ENCODE measurements at regions not wholly inside any gene's neighbourhood (a gene's known extent, or its start where the extent isn't known, plus 50 kb on each side); places are given as distances from the start of the nearest gene placed in this dataset.

DNA sequence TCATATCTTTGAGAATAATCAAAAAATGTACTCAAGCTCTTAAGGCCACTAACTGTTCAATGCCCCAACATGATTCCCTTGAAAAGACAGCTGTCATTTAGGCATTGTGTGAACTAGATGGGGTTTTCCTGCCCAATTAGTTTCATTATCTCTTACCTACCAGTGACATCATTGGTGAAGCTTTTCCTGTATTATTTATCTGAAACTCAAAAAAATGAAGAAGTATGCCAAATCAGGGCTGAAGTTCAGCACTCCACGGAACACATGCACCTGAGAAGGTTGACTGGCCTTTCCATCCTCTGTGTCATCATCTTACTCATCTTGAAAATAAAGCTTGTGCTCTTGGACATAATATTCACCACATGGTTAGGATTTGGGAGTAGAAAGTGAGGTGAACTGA is 126.4 kb downstream of the TXNL1 start:
- TF ChIP-seq ZNF510 (tag by site-specific recombination; IDR thresholded peaks at IDR 0.05; ENCODE audit: insufficient replicate concordance) (no peak), ZNF121 (tag by site-specific recombination; IDR thresholded peaks at IDR 0.05) (no peak), ZNF701 (tag by site-specific recombination; IDR thresholded peaks at IDR 0.05) (no peak), ELK4 (IDR thresholded peaks at IDR 0.05; ENCODE audit: borderline replicate concordance, low read depth, low read length) (no peak)
- TF ChIP-seq, protein P1, sequence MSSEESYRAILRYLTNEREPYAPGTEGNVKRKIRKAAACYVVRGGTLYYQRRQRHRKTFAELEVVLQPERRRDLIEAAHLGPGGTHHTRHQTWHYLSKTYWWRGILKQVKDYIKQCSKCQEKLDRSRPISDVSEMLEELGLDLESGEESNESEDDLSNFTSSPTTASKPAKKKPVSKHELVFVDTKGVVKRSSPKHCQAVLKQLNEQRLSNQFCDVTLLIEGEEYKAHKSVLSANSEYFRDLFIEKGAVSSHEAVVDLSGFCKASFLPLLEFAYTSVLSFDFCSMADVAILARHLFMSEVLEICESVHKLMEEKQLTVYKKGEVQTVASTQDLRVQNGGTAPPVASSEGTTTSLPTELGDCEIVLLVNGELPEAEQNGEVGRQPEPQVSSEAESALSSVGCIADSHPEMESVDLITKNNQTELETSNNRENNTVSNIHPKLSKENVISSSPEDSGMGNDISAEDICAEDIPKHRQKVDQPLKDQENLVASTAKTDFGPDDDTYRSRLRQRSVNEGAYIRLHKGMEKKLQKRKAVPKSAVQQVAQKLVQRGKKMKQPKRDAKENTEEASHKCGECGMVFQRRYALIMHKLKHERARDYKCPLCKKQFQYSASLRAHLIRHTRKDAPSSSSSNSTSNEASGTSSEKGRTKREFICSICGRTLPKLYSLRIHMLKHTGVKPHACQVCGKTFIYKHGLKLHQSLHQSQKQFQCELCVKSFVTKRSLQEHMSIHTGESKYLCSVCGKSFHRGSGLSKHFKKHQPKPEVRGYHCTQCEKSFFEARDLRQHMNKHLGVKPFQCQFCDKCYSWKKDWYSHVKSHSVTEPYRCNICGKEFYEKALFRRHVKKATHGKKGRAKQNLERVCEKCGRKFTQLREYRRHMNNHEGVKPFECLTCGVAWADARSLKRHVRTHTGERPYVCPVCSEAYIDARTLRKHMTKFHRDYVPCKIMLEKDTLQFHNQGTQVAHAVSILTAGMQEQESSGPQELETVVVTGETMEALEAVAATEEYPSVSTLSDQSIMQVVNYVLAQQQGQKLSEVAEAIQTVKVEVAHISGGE (tag by site-specific recombination; conservative IDR thresholded peaks at IDR 0.05; ENCODE audit: low read depth) = no peak
- TF ChIP-seq, protein P2, sequence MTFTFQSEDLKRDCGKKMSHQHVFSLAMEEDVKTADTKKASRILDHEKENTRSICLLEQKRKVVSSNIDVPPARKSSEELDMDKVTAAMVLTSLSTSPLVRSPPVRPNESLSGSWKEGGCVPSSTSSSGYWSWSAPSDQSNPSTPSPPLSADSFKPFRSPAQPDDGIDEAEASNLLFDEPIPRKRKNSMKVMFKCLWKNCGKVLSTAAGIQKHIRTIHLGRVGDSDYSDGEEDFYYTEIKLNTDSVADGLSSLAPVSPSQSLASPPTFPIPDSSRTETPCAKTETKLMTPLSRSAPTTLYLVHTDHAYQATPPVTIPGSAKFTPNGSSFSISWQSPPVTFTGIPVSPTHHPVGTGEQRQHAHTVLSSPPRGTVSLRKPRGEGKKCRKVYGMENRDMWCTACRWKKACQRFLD (tag by site-specific recombination; IDR thresholded peaks at IDR 0.05) = no peak
- no peak overlapping the region for H3K4me3 ChIP-seq (ENCODE audit: low read depth, low read length)
- no peak overlapping the region for H3K27ac ChIP-seq (ENCODE audit: extremely low read depth, low read depth, low read length)
- POLR2A ChIA-PET = no interaction called here
- H3K36me3 ChIP-seq (ENCODE audit: control insufficient read depth in 2 of 2, insufficient read depth in 1 of 2, low read length in 2 of 2) = no peaks in the 10 kb centered on the region
- CTCF ChIA-PET = no interaction called here
- H3K4me1 ChIP-seq (ENCODE audit: control insufficient read depth, insufficient read depth, low read length) = no peaks in the 10 kb centered on the region
- no peaks in the 10 kb centered on the region for H3K9me3 ChIP-seq (ENCODE audit: control insufficient read depth, insufficient read depth, low read depth, low read length)

DNA sequence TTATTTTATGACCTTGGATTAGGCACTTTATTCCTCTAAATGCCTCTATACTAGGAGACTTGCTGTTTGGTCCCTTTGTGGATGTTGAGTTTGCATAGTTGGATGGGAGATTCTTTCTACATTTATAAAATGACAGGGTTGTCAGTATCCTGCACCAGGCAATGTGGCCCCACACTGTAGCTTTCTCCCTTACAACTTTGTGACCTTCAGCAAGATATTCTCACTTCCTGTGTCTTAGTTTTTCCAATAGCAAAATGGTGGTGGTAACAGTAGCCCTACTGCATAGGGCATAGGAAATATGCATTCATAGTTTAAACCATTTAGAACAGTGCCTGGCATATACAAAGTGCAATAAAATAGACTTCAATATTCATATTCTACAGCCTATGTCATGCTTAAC is 128.3 kb downstream of the TXNL1 start:
- CTCF ChIA-PET = no interaction called here
- no peak overlapping the region for H3K4me3 ChIP-seq (ENCODE audit: low read depth, low read length)
- no peaks in the 10 kb centered on the region for H3K9me3 ChIP-seq (ENCODE audit: control insufficient read depth, insufficient read depth, low read depth, low read length)
- no peak overlapping the region for H3K27ac ChIP-seq (ENCODE audit: extremely low read depth, low read depth, low read length)
- H3K4me1 ChIP-seq (ENCODE audit: control insufficient read depth, insufficient read depth, low read length) = no peaks in the 10 kb centered on the region
- no peaks in the 10 kb centered on the region for H3K36me3 ChIP-seq (ENCODE audit: control insufficient read depth in 2 of 2, insufficient read depth in 1 of 2, low read length in 2 of 2)
- POLR2A ChIA-PET = no interaction called here
- TF ChIP-seq ZNF274 (IDR thresholded peaks at IDR 0.05; ENCODE audit: low read length) (no peak), ZNF274 (tag by site-specific recombination; IDR thresholded peaks at IDR 0.05; ENCODE audit: borderline replicate concordance) (no peak), SP7 (tag by site-specific recombination; IDR thresholded peaks at IDR 0.05) (no peak), HOXC10 (CRISPR knock-in tag; IDR thresholded peaks at IDR 0.05) (no peak), ZNF16 (tag by site-specific recombination; IDR thresholded peaks at IDR 0.05; ENCODE audit: low read depth) (no peak), ZNF155 (tag by site-specific recombination; IDR thresholded peaks at IDR 0.05) (no peak), ZNF677 (tag by site-specific recombination; IDR thresholded peaks at IDR 0.05) (no peak), REPIN1 (tag by site-specific recombination; IDR thresholded peaks at IDR 0.05; ENCODE audit: low read depth) (no peak), ZNF335 (tag by site-specific recombination; conservative IDR thresholded peaks at IDR 0.05) (no peak), ZNF423 (tag by site-specific recombination; IDR thresholded peaks at IDR 0.05) (no peak), ZNF560 (tag by site-specific recombination; IDR thresholded peaks at IDR 0.05; ENCODE audit: borderline replicate concordance) (no peak), KLF10 (tag by site-specific recombination; IDR thresholded peaks at IDR 0.05) (no peak), ZNF280D (tag by site-specific recombination; IDR thresholded peaks at IDR 0.05) (no peak), ZFP41 (tag by site-specific recombination; IDR thresholded peaks at IDR 0.05; ENCODE audit: borderline replicate concordance) (no peak), KLF16 (tag by site-specific recombination; IDR thresholded peaks at IDR 0.05) (no peak), KLF7 (tag by site-specific recombination; IDR thresholded peaks at IDR 0.05; ENCODE audit: borderline replicate concordance) (no peak), HOXA7 (CRISPR knock-in tag; IDR thresholded peaks at IDR 0.05; ENCODE audit: borderline replicate concordance) (no peak), ZNF169 (tag by site-specific recombination; IDR thresholded peaks at IDR 0.05) (no peak)
- TF ChIP-seq, protein P3, sequence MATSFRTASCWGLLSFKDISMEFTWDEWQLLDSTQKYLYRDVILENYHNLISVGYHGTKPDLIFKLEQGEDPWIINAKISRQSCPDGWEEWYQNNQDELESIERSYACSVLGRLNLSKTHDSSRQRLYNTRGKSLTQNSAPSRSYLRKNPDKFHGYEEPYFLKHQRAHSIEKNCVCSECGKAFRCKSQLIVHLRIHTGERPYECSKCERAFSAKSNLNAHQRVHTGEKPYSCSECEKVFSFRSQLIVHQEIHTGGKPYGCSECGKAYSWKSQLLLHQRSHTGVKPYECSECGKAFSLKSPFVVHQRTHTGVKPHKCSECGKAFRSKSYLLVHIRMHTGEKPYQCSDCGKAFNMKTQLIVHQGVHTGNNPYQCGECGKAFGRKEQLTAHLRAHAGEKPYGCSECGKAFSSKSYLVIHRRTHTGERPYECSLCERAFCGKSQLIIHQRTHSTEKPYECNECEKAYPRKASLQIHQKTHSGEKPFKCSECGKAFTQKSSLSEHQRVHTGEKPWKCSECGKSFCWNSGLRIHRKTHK (tag by site-specific recombination; IDR thresholded peaks at IDR 0.05) = no peak
- TF ChIP-seq, protein P2 (tag by site-specific recombination; IDR thresholded peaks at IDR 0.05) = no peak
